ENCODE measurements at regions not wholly inside any gene's neighbourhood (a gene's known extent, or its start where the extent isn't known, plus 50 kb on each side); places are given as distances from the start of the nearest gene placed in this dataset.
"Not testable (repeated sequence)": the region's sequence is repeated elsewhere in the genome, so short reads cannot be mapped to it uniquely, and the experiment has no call there.

DNA sequence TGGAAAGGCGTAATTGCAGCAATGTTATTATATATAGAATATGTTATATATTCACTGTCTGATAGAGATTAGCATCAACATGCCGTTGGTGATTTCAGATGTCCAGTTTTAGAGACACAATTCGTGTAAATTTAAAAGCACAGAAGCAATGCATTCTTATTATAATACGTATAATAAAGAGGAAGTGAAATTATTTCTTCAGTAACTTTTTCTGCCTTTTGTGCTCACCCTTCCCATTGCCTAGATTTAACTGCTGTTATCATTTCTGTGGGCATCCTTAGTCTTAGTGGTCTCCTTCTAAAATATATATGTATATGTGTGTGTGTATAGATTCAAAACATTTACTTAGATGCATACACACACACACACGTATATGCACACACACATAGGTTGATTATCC is 592.5 kb upstream of the GOLIM4 start:
- no peaks in the 10 kb centered on the region for H3K36me3 ChIP-seq (replicated peaks; ENCODE audit: control insufficient read depth, insufficient read depth, low read length)
- H3K27me3 ChIP-seq (ENCODE audit: control insufficient read depth, insufficient read depth, low read length) = no peaks in the 10 kb centered on the region
- no peak overlapping the region for H3K4me3 ChIP-seq (ENCODE audit: insufficient read depth, low read depth, low read length)
- no peak for DNase-seq

DNA sequence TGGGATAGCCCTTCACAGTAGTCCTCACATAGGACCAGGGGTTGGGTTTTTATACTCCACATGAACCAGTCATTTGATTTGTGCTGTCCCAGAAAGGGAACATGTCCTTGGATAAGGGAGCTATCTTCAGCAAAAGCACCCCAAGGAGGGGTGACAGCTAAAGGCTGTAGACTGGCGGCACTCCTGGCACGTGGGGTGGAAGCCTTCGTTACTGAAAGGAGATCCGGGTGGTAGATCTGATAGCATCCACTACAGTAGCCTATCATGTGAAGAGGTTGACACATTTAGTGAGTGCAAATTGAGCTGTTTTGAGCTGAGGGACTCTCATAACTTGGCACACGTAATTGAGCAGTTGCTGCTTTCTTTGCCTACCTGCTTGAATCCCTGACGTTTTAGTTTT is 588.8 kb upstream of the GOLIM4 start:
- no peaks in the 10 kb centered on the region for H3K36me3 ChIP-seq (replicated peaks; ENCODE audit: control insufficient read depth, insufficient read depth, low read length)
- H3K27me3 ChIP-seq (ENCODE audit: control insufficient read depth, insufficient read depth, low read length) = no peaks in the 10 kb centered on the region
- no peak overlapping the region for H3K4me3 ChIP-seq (ENCODE audit: insufficient read depth, low read depth, low read length)
- DNase-seq = no peak

DNA sequence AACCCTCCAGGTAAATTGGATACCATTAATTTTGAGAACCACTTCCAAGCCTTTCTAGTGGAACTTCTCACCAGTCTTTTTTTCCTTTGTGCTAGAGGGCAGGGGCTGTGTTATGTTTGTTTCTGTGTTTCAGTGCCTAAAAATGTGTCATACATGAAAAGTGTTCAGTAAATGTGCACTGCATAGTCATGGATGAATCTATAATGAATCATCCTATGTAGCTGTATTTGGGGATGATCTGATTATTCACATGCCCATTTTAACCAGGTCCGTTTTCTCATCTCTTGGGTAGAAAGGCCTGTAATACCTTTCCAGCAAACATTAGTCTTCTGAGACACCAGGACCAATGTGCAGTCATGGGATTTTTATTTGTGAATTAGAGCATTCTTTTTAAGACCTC is 583.0 kb upstream of the GOLIM4 start:
- DNase-seq = no peak
- Histone ChIP-seq H3K4me3 (ENCODE audit: insufficient read depth, low read depth, low read length) (no peak overlapping the region), H3K27me3 (ENCODE audit: control insufficient read depth, insufficient read depth, low read length) (no peaks in the 10 kb centered on the region), H3K36me3 (replicated peaks; ENCODE audit: control insufficient read depth, insufficient read depth, low read length) (no peaks in the 10 kb centered on the region)

DNA sequence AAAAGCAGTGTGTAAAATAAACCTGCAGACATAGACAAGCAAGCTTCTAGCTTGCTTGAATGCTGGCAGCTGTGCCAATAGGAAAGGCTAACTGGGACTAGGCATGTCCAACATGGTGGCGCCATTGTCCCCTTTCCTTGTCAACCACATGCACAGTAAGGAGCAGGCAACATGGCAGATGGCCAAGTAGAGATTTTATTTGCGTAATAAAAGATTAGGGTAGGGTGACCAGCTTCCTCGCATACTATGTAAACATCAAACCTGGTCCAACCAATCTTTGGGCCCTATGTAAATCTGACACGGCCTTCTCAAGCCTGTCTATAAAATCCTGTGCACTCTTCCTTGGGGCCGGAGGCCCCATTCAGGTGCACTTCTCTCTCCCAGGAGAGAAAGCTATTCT is 575.4 kb upstream of the GOLIM4 start:
- H3K36me3 ChIP-seq (replicated peaks; ENCODE audit: control insufficient read depth, insufficient read depth, low read length) = no peaks in the 10 kb centered on the region
- no peaks in the 10 kb centered on the region for H3K27me3 ChIP-seq (ENCODE audit: control insufficient read depth, insufficient read depth, low read length)
- no peak overlapping the region for H3K4me3 ChIP-seq (ENCODE audit: insufficient read depth, low read depth, low read length)
- no peak for DNase-seq

DNA sequence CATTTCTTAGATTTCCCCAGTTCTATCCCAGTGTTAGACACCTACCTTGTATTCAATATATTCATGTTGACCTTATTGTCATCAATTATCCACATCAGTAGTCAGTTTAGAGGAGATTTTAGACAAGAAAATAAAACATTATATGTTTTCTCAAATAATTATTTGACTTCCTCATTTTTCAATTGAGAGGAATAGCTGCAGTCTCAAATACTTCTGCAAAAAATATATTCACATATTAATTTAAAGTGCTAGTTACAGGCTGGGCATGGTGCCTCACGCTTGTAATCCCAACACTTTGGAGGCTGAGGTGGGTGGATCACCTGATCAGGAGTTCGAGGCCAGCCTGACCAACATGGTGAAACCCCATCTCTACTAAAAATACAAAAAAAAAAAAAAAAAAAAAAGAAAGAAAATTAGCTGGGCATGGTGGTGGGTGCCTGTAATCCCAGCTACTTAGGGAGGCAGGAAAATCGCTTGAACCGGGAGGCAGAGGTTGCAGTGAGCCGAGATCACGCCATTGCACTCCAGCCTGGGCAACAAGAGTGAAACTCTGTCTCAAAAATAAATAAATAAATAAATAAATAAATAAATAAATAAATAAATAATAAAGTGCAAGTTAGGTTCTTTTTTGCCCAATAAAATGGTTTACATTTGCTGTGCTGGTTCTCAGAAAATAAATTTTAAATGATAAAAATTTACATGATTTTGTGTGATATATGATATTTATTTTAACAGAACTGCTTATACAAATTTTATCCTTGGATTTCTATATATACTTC is 565.3 kb upstream of the GOLIM4 start:
- not testable (repeated sequence) for H3K36me3 ChIP-seq (replicated peaks; ENCODE audit: control insufficient read depth, insufficient read depth, low read length); H3K4me3 ChIP-seq (ENCODE audit: insufficient read depth, low read depth, low read length); DNase-seq

DNA sequence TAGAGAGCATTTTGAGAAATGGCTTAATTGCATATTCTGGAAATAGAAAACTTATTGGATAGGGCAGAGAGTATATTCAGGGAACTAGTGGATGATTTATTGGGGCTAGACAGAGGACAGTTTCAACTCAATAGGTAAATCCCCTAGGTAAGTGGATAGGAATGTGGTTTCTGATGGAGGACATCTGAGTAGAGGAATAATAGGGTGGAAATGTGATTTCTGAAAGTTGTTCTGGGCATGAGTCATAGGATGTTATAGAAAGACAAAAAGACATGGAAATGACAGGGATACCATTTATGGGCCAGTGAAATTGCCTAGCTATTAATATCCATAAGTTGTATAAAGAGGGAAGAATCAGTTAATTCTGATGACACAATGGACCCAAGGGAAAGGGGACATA is 563.3 kb upstream of the GOLIM4 start:
- Histone ChIP-seq H3K36me3 (replicated peaks; ENCODE audit: control insufficient read depth, insufficient read depth, low read length) (no peaks in the 10 kb centered on the region), H3K4me3 (ENCODE audit: insufficient read depth, low read depth, low read length) (no peak overlapping the region), H3K27me3 (ENCODE audit: control insufficient read depth, insufficient read depth, low read length) (no peaks in the 10 kb centered on the region)
- no peak for DNase-seq

More for the DNA sequence above, 565.3 kb upstream of the GOLIM4 start:
- not testable (repeated sequence) for H3K27me3 ChIP-seq (ENCODE audit: control insufficient read depth, insufficient read depth, low read length)

DNA sequence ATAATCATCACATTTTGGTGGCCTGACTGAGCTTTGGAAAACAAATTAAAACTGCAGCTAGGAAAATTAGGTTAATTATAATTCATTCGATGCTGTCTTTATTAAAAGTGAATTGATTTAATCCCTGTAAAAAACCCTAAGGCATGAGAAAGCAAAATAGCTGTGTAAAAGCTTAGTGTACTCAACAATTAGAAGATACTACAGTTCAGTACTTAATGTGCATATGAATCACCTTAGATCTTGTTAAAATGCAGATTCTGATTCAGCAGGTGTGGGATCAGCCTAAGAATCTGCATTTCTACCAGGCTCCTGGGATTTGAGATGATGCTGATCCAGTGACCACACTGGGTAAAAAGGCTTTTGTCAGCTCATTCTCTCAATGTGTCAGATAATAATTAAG is 559.9 kb upstream of the GOLIM4 start:
- H3K36me3 ChIP-seq (replicated peaks; ENCODE audit: control insufficient read depth, insufficient read depth, low read length) = no peaks in the 10 kb centered on the region
- no peak overlapping the region for H3K4me3 ChIP-seq (ENCODE audit: insufficient read depth, low read depth, low read length)
- H3K27me3 ChIP-seq (ENCODE audit: control insufficient read depth, insufficient read depth, low read length) = no peaks in the 10 kb centered on the region
- no peak for DNase-seq

DNA sequence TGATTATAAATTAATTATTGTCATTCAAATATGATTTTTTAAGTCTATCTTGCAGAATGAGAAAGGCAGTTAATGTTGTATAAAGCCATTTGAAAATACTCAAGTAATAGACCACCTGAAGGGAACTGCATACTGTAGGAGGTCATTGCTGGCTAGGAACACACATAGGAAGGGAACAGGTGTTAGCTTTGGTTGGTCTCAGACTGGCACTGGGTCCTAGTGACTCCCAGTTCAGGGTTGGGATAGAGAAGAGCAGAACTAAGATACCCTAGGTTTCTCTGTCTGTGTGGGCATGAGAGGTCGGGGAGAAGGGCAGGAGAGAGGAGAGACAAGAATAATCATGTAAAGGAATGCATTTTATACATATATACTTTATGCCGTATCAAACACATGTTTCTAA is 559.0 kb upstream of the GOLIM4 start:
- Histone ChIP-seq H3K27me3 (ENCODE audit: control insufficient read depth, insufficient read depth, low read length) (no peaks in the 10 kb centered on the region), H3K36me3 (replicated peaks; ENCODE audit: control insufficient read depth, insufficient read depth, low read length) (no peaks in the 10 kb centered on the region), H3K4me3 (ENCODE audit: insufficient read depth, low read depth, low read length) (no peak overlapping the region)
- DNase-seq = no peak

DNA sequence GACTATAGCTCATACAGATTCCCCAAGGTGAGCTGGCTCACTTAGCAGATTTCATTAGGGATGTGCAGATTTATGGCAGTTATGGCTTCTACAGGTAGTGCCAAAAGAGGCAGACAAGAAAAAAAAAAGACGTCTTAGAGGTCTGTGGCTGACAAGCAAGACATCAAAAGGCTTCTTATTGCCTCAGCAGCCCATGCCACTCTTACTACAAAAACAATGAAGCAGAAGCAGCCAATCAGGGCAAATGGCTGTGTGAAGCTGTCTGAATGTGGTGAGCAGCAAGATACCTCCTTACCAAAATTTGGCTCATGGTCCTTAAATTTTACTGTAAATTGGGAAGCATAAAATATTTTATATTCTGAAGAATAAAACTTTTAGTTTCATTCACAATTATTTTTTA is 557.5 kb upstream of the GOLIM4 start:
- DNase-seq = no peak
- no peaks in the 10 kb centered on the region for H3K27me3 ChIP-seq (ENCODE audit: control insufficient read depth, insufficient read depth, low read length)
- no peak overlapping the region for H3K4me3 ChIP-seq (ENCODE audit: insufficient read depth, low read depth, low read length)
- no peaks in the 10 kb centered on the region for H3K36me3 ChIP-seq (replicated peaks; ENCODE audit: control insufficient read depth, insufficient read depth, low read length)

DNA sequence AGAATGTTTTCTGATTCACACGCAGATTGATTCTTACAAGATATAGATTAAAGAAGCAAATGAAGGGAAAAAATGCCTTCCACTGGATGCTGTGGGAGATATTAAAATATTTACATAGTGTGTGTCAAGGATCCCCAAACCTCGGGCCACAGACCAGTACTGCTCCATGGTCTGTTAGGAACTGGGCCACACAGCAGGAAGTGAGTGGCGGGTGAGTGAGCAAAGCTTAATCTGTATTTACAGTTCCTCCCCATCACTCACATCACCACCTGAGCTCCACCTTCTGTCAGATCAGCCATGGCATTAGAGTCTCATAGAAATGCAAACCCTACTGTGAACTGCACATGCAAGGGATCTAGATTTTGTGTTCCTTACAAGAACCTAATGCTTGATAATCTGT is 552.6 kb upstream of the GOLIM4 start:
- H3K36me3 ChIP-seq (replicated peaks; ENCODE audit: control insufficient read depth, insufficient read depth, low read length) = no peaks in the 10 kb centered on the region
- H3K27me3 ChIP-seq (ENCODE audit: control insufficient read depth, insufficient read depth, low read length) = no peaks in the 10 kb centered on the region
- DNase-seq = no peak
- H3K4me3 ChIP-seq (ENCODE audit: insufficient read depth, low read depth, low read length) = no peak overlapping the region

DNA sequence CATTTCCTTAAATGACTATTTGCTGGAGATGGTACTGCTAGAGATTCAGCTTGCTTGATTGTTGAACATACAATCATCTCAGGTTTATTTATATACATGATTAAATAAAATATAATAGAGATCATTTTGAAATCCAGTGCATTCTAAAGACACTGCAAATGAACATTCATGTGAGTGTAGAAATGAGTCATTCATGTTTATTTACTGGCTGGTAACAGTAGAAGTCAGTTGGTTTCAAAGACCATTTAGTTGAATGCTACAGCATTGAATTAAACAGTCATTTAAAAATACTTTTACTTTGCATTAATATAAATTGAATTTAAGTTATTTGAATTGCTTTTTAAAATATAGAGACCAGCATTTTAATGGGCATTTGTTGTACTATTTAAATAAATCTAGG is 551.9 kb upstream of the GOLIM4 start:
- Histone ChIP-seq H3K27me3 (ENCODE audit: control insufficient read depth, insufficient read depth, low read length) (no peaks in the 10 kb centered on the region), H3K4me3 (ENCODE audit: insufficient read depth, low read depth, low read length) (no peak overlapping the region), H3K36me3 (replicated peaks; ENCODE audit: control insufficient read depth, insufficient read depth, low read length) (no peaks in the 10 kb centered on the region)
- DNase-seq = no peak

DNA sequence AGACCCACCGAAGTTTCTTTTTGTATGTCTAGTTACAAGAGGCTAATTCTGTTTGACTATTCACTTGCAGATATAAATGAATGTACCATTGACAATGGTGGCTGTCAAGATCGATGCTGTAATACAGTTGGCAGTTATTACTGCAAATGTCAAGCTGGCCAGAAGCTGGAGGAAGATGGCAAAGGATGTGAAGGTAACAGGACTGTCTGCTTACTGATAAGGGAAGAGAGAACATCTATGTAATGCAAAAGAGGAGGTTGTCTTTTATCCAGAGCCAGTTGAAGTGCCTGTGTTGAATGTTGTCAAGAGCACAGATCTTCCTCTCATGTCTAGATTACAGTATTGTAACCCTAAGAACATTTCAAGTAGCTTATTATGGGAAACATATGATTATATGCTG is 549.5 kb upstream of the GOLIM4 start:
- no peaks in the 10 kb centered on the region for H3K27me3 ChIP-seq (ENCODE audit: control insufficient read depth, insufficient read depth, low read length)
- DNase-seq = no peak
- H3K4me3 ChIP-seq (ENCODE audit: insufficient read depth, low read depth, low read length) = no peak overlapping the region
- no peaks in the 10 kb centered on the region for H3K36me3 ChIP-seq (replicated peaks; ENCODE audit: control insufficient read depth, insufficient read depth, low read length)

DNA sequence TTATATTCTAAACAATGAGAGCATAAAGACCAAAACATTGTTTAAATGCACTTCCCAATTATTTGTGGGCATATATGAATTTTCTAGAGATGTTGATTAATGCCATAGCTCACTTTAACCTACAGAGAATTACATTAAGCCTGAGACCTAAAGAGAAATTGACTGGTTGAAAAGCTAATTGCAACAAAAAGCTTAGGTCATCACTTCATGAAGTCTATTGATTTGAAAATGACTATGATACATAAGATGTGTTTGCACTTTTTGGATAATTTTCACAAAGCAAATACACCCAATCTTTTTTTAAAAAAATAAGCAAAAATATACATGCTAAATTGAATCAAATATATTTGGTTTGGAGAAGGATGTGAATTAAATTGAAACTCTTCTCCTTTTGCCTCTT is 532.8 kb upstream of the GOLIM4 start:
- no peaks in the 10 kb centered on the region for H3K27me3 ChIP-seq (ENCODE audit: control insufficient read depth, insufficient read depth, low read length)
- no peak for DNase-seq
- H3K36me3 ChIP-seq (replicated peaks; ENCODE audit: control insufficient read depth, insufficient read depth, low read length) = no peaks in the 10 kb centered on the region
- H3K4me3 ChIP-seq (ENCODE audit: insufficient read depth, low read depth, low read length) = no peak overlapping the region

DNA sequence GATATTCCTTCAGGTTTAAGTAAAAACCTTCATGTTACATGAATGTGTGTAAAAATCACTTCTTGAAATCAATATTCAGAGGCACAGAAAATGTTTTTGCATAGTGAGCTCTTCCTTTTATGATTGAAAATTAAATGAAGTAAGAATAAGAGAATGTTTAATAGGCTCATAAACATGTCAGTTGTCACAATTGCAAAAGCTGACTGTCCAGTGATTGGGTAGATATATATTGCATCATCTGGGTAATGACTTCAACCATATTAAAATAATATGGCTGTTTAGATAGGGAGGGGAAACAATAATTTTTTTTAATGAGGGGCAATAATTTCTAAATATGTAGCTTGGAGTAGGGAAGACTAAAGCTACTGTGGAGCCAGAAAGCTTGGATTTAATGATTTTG is 529.8 kb upstream of the GOLIM4 start:
- no peak for DNase-seq

DNA sequence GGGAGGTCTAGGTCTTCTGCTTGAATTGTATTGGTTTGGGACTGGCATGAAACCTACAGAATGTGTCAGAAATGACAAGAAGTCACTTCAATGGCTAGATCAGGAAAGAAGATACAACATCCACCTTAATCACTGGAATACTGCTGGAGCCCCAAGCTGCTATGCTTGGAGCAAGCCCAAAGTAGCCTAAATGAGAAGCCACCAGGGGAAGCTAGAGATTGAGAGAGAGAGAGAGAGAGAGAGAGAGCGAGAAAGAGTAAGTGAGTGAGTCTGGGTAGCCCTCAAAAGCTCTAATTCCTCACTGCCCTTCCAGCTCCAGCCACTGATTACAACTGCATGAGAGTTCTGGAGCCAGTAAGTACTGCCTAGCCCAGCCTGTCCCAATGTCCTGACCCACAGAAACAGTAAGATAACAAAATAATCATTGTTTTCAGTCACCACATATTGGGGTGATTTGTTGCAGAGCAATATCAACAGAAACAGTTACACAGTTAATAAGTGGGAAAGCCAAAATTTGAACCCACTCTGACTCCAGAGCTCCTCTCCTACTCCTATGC is 529.2 kb upstream of the GOLIM4 start:
- H3K4me3 ChIP-seq (ENCODE audit: insufficient read depth, low read depth, low read length) = no peak overlapping the region
- no peak for DNase-seq
- H3K36me3 ChIP-seq (replicated peaks; ENCODE audit: control insufficient read depth, insufficient read depth, low read length) = no peaks in the 10 kb centered on the region
- no peaks in the 10 kb centered on the region for H3K27me3 ChIP-seq (ENCODE audit: control insufficient read depth, insufficient read depth, low read length)

More for the DNA sequence above, 529.8 kb upstream of the GOLIM4 start:
- Histone ChIP-seq H3K4me3 (ENCODE audit: insufficient read depth, low read depth, low read length) (no peak overlapping the region), H3K36me3 (replicated peaks; ENCODE audit: control insufficient read depth, insufficient read depth, low read length) (no peaks in the 10 kb centered on the region), H3K27me3 (ENCODE audit: control insufficient read depth, insufficient read depth, low read length) (no peaks in the 10 kb centered on the region)

DNA sequence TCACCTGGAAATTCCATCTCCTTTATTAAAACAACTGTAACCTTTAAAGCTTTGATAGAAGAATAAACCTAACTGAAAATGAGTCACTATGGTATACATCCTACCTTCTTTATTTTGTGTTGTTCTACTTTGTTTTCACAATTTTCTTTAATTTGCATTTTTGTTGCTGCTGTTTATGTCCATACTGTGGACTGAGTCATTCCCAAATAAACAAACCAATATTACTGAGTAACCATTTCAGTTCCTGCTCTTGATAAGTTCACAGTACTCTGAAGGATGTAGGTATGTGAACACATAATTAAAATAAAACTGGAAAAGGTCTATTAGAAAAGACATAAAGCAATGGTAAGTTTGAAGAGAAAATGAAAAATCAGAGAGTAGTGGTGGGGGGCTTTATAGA is 528.5 kb upstream of the GOLIM4 start:
- H3K36me3 ChIP-seq (replicated peaks; ENCODE audit: control insufficient read depth, insufficient read depth, low read length) = no peaks in the 10 kb centered on the region
- H3K4me3 ChIP-seq (ENCODE audit: insufficient read depth, low read depth, low read length) = no peak overlapping the region
- DNase-seq = no peak
- H3K27me3 ChIP-seq (ENCODE audit: control insufficient read depth, insufficient read depth, low read length) = no peaks in the 10 kb centered on the region
